NB4 (cell line): ENCODE measurements at regions not wholly inside any gene's neighbourhood (a gene's known extent, or its start where the extent isn't known, plus 50 kb on each side); places are given as distances from the start of the nearest gene placed in this dataset.

Source experiments
- DNase-seq: peaks from one replicate; pipeline ENCODE4 v3.0.0; 2010; ENCODE audit warnings: low read depth
- H3K4me3 ChIP-seq: one replicate; pipeline ENCODE4 v1.5.1; 2011; ENCODE audit warnings: mild to moderate bottlenecking, low read depth, low read length, moderate library complexity
- CTCF ChIP-seq: IDR thresholded peaks from one replicate; pipeline ENCODE4 v1.5.1; 2012; ENCODE audit warnings: low read depth, low read length
- MAX ChIP-seq: IDR thresholded peaks from 2 replicates; pipeline ENCODE4 v1.6.1; 2011; ENCODE audit warnings: low read depth, low read length
- MYC ChIP-seq: IDR thresholded peaks from 2 replicates; pipeline ENCODE4 v1.6.1; 2011; ENCODE audit warnings: low read depth, low read length
- POLR2A ChIP-seq: IDR thresholded peaks from 2 replicates; pipeline ENCODE4 v1.6.1; 2011; ENCODE audit warnings: mild to moderate bottlenecking; ENCODE audit not compliant: insufficient read length; ENCODE audit errors: extremely low read depth

GRCh38 chr5:158207733-158208132 lies 348.8 kb upstream of the CLINT1 start:
- DNase-seq: no peak
- TF ChIP-seq CTCF: no peak
- no peak for TF ChIP-seq MYC
- TF ChIP-seq POLR2A: no peak
- no peak for TF ChIP-seq MAX
- H3K4me3 ChIP-seq: no peak overlapping the region

DNA sequence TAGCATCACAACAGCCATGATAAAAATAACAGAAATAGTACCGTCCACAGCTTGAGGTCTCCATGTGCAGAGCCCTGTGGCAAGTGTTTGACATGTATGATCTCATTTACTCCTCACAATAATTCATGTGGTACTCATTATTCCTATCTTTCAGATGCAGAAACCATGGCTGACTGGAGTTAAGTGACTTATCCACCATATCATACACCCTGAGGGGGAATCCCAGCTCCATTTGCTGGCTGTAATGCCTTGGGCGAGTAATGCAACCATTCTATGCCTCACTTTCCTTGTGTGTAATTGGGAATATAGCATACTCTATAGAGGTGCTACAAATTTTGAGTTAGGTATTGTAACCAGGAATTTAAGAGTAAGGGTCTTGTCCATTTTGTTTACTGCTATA lies 347.0 kb upstream of the CLINT1 start:
- no peak for TF ChIP-seq MAX
- TF ChIP-seq POLR2A: no peak
- TF ChIP-seq CTCF: no peak
- no peak for TF ChIP-seq MYC
- no peak overlapping the region for H3K4me3 ChIP-seq
- DNase-seq: no peak

- no peak for DNase-seq
Measured at GRCh38 chr5:158203261-158203660, 344.3 kb upstream of the CLINT1 start.

DNA sequence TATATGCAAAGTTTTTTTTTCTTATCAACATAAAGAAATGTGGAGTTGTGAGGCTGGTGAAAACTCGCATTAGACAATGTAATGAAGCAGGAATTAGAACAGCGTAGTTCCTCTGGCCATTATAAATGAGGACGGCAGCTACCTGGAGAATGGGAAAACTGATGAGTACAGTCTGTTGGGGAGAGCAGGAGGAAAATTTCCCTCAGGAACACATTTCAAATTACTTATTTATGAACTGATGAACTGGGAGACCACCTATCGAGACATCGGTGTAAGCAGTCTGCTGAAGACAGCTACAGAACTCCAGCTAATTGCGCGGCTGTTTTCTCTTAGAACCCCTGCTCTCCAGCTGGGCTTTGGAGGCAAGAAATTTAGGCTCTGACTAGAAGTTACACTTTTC lies 343.9 kb upstream of the CLINT1 start:
- H3K4me3 ChIP-seq: no peak overlapping the region
- DNase-seq: no peak
- TF ChIP-seq POLR2A (no peak), MAX (no peak), MYC (no peak), CTCF (no peak)

More at GRCh38 chr5:158203261-158203660, 344.3 kb upstream of the CLINT1 start:
- TF ChIP-seq MYC (no peak), MAX (no peak), CTCF (no peak)
- H3K4me3 ChIP-seq: no peak overlapping the region

DNA sequence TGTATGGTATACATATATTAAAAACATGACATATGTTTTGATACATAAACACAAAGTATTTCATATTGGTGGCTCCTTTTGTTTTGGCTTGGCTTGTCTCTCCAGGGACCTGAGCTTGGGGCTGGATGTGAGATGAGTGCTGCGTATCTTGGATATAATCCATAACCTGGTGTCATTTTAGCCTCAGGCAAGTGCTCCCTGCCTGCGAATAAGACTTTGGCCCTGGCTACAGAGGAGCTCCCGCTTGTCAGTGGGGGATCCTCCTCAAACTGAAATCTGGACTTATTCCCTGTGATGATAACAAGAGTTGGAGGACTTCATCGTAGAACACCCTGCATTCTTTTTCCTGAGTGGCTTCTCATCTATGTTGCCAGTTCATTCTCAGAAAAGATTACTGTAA lies 341.7 kb upstream of the CLINT1 start:
- TF ChIP-seq CTCF (no peak), MAX (no peak), POLR2A (no peak), MYC (no peak)
- no peak overlapping the region for H3K4me3 ChIP-seq
- DNase-seq: no peak

- TF ChIP-seq POLR2A (no peak), MAX (no peak), CTCF (no peak), MYC (no peak)
- no peak for DNase-seq
- H3K4me3 ChIP-seq: no peak overlapping the region
Measured at GRCh38 chr5:158198636-158199035, 339.7 kb upstream of the CLINT1 start.
